ENCODE measurements at regions not wholly inside any gene's neighbourhood (a gene's known extent, or its start where the extent isn't known, plus 50 kb on each side); places are given as distances from the start of the nearest gene placed in this dataset.

GRCh38 chr9:16099732-16100536 is 547.1 kb downstream of the CCDC171 start:
- no peak for DNase-seq

- DNase-seq, result no peak
These were observed 547.8 kb downstream of the CCDC171 start for GRCh38 chr9:16100537-16101091.

- no peak for DNase-seq
These were observed 549.3 kb downstream of the CCDC171 start for GRCh38 chr9:16102154-16102553.

GRCh38 chr9:16103620-16104397 is 551.0 kb downstream of the CCDC171 start:
- DNase-seq, result no peak

- DNase-seq, result no peak
These were observed 552.6 kb downstream of the CCDC171 start for GRCh38 chr9:16105168-16106020.

GRCh38 chr9:16106021-16106571 is 553.3 kb downstream of the CCDC171 start:
- DNase-seq, result no peak

- DNase-seq, result no peak
These were observed 559.3 kb downstream of the CCDC171 start for GRCh38 chr9:16112116-16112515.

- no peak for DNase-seq
These were observed 563.2 kb downstream of the CCDC171 start for GRCh38 chr9:16115994-16116393.

- no peak for DNase-seq
These were observed 565.2 kb downstream of the CCDC171 start for GRCh38 chr9:16118043-16118442.

GRCh38 chr9:16119261-16120230 is 566.7 kb downstream of the CCDC171 start:
- DNase-seq, result no peak

GRCh38 chr9:16120231-16120641 is 567.4 kb downstream of the CCDC171 start:
- DNase-seq, result no peak

GRCh38 chr9:16120727-16121126 is 567.9 kb downstream of the CCDC171 start:
- no peak for DNase-seq

- DNase-seq, result no peak
These were observed 568.3 kb downstream of the CCDC171 start for GRCh38 chr9:16121168-16121567.

GRCh38 chr9:16121601-16122286 is 568.9 kb downstream of the CCDC171 start:
- no peak for DNase-seq

GRCh38 chr9:16125629-16126028 is 572.8 kb downstream of the CCDC171 start:
- DNase-seq, result no peak

- DNase-seq, result no peak
These were observed 573.2 kb downstream of the CCDC171 start for GRCh38 chr9:16126042-16126441.

- DNase-seq, result no peak
These were observed 575.2 kb downstream of the CCDC171 start for GRCh38 chr9:16128003-16128402.

GRCh38 chr9:16131264-16131663 is 578.4 kb downstream of the CCDC171 start:
- DNase-seq, result no peak

- DNase-seq, result no peak
These were observed 579.7 kb downstream of the CCDC171 start for GRCh38 chr9:16132513-16132912.

GRCh38 chr9:16133032-16133431 is 580.2 kb downstream of the CCDC171 start:
- DNase-seq, result no peak
